CD4-positive, alpha-beta T cell treated with Interleukin-6 for 4 hours (primary cell): ENCODE measurements at regions not wholly inside any gene's neighbourhood (a gene's known extent, or its start where the extent isn't known, plus 50 kb on each side); places are given as distances from the start of the nearest gene placed in this dataset.

Source experiments
- DNase-seq: peaks from one replicate; pipeline ENCODE4 v3.0.0-alpha.2; 2020; ENCODE audit warnings: mixed read lengths

DNA sequence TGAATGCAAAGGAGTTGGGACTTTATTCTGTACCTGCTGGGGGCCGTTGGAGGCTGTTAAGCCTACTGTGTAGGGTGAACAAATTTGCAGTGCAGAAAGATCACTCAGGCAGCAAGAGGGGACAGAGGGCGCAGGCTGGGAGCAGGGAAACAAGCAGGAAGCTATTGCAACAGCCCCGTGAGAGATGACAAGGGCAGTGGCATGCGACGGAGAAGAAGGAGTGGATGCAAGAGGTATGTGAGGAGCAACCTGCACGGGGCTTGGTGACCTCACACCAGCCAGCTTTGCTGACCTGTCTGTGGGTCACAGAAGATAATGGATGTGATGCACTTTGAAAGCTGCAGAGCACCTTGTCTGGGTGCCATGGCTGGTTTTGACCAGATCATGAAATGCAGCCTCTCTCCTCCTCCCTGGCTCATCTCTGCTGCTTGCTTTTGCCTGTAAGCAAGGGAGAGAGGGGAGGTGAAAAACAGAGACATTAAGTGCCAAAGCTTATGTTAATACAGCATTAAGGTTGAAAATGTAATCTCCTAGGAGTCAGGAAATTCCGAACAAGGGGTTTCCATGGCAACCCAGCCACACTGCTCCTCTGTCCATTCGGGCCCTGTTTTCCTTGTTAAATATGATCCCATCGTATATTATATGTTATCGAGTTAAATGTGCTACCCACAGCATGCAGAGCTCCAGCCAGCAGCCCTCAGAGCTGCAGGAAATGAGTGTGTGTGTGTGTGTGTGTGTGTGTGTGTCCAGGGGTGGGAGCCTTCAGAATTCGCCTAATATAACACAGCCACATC lies 314.3 kb upstream of the ZMIZ1 start:
- DNase-seq: no peak

DNA sequence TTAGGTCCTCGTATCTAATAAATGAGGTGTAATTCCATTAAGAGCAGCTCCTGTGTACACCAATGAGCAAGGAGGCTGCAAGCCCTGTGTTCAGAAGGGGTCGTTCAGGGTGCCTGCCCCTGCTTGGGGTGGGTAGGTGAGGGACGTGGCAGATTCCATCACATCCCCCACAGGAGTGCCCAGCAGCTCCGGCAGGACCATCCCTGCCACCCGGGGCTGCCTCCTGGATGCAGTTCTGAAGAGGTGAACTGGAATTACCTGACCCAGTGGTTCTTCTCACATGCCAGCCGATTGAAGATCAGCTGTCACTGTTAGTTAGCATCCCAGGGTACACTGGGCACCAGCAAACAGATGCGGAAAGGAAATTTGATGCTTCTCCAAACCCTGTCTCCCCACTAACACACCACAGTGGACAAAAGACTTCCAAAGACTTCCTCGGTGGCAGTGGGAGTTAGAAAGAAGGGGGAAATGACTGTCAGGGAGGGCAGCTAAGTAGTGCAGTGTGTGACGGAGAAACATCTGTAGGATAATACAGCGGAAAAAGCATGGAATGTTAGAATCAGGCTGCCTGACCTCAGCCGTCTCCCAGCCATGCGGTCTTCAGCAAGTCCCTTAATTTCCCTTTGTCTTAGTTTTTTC lies 313.6 kb upstream of the ZMIZ1 start:
- DNase-seq: no peak

DNA sequence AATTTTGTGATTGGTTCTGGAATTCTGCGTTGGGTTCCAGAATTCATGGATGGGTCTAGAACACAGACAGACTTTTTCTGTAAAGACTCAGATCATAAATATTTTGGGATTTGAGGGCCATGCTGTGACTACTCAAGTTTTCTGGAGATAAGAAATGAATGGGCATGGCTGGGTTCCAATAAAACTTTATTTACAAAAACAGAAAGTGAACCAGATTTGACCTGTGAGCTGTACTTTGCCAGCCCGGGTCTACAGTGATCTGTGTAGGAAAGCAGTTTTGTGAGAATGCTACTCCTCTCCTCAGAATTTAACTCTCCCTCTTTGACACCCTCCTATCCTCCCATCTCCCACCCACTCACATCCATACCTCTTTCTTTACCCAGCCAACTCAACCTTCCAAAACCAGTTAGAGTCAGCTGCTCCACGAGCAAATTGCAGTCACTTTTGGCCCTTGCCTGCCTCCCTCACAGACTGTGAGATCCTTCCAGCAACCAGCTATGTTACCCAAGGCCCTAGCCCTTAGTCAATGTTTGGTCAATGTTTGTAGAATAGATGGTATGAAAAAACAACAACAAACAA lies 312.8 kb upstream of the ZMIZ1 start:
- DNase-seq: no peak

DNA sequence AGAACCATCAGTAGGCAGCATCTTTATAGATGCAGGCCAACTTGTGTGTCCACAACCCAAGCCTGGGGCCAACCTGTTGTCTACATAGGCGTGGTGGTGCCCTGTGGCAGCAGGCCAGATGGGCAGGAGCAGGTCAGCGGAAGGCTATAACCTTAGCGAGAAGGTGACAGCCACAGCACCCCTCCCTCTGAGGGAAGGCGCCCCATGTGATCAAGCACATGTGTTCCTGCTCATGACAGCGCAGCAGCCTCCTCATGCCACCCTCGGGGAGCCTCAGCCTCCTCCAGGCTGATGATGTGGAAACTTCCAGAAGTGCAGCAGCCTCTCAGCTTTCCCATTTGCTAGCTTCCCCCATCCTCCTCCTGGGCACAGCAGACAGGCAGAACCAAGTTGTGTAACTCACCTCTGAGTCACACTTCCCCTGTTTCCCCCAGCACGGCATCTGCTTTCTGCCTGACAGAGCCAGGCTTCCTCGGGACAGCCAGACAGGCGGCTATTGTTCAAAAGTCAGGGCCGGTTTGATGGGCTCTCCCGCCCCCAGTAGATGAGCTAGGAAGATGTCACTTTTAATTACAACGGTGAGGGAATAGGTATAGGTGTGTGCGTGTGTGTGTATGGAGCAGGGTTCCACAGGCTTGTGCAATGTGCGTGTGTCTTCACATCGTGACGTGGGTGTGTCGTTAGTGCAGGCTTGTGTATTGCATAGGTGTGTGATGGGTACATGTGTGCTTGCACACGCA lies 312.0 kb upstream of the ZMIZ1 start:
- DNase-seq: peak; percentile 6

DNA sequence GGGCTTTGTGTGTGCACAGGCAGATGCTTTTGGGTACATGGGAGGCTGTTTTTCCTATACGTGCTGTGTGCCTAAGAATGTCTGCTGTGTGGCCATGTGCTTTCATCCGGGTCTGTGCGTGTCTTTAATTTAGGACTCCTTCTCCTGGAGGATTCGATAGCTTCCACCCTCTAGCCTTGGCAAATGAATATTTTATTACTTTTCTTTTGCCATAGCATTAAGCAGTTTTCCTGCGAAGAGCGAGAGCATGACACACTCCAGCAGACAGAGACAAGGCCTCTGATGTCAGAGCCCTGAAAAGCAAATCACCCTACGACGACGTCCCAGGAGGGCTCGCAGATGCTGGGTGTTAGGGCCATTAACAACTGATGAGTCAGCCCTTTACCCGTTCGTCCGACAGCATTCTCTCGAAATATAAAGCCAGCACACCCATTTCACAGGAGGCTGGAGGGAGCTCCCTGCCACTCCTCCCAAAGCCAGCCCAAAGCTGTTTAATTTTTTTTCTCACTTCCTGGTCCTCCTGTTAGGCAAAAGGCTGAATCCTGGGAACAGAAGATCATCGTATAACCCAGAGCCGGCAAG lies 311.3 kb upstream of the ZMIZ1 start:
- no peak for DNase-seq

DNA sequence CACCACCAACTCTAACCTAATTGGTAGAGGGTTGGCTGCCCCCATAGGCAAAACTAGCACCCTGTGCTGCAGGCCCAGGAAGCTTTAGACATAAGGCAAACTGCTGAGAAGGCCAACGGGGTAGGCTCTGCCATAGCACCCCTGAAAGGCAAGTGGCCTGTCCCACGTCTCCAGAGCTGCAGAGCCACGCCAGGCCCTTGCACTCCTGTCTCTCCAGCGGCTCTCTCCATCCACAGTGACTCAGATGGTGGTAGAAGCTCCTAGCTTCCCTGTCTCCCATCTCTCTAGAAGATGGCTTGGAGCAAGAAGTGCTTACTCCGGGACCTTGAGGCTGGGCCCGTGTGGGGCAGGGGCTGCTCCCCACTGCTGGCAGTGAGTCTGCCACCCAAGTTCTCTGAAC lies 310.6 kb upstream of the ZMIZ1 start:
- DNase-seq: no peak

DNA sequence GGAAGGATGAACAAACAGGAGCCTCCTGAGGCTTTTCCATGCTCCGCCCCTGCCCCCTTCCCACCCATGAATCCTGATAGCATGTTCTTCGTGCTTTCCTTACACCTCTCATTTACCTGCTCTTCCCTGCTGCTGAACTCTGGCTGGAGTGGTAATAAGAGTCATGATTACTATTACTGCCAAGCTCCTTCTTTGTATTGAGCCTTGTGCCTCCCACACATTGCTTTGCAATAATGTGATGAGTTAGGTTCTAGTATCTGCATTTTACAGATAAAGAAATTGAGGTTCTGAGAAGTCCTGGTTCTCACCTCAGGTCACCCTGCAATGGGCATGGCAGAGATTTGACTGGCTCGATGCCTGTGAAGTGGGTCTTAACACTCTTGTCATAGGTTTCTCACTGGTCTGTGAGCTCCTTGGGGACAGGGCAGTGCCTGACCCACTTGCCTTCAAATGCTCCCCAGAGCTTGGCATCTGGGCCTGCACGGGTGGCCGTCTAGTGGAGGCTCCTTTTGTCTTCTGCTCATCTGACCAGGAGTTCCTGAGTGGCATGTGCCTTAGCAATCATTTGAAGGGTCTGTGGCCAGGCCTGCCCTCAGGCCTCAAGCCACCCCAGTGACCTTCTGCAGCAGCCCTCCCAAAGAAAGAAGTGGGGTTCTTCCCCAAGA lies 309.2 kb upstream of the ZMIZ1 start:
- no peak for DNase-seq

DNA sequence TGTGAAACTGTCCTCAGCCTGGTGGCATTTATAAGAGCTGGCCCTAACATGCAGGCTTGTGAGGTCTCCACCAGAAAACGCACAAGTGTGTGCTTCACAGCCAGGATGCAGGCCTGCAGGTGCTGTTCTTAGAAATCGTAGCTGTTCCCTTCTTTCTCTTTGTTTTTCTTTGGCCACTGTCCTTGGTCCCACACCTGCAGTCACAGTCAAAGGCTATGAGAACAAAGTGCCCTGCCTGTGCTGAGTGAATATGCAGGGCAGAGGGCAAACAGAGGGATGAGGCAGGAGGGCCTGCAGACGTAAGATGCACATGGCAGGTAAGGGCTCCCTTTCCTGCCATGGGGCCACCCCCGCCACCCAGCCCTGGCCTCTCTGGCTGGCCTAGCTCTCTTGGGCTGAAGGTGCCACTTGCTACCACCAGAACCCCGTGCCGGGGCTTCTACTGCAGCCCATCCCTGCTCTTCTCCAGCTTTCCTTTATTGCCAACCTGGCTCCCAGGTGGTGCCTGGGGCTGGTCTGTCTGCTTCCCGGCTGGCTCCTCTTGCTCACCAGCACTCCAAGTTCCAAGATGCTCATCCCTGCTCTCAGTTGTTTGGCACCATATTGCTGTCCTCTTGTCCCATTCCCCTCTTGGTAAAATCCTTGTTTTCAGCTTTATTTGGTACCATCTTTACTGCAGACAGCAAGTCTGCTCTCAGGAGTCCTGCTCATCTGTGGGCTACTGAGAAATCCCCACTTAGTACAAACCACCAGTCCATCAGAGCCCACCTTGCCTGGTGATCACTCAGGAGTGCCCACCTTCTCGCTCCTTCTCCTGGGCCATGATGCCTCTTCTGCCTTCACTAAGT lies 308.1 kb upstream of the ZMIZ1 start:
- DNase-seq: no peak

DNA sequence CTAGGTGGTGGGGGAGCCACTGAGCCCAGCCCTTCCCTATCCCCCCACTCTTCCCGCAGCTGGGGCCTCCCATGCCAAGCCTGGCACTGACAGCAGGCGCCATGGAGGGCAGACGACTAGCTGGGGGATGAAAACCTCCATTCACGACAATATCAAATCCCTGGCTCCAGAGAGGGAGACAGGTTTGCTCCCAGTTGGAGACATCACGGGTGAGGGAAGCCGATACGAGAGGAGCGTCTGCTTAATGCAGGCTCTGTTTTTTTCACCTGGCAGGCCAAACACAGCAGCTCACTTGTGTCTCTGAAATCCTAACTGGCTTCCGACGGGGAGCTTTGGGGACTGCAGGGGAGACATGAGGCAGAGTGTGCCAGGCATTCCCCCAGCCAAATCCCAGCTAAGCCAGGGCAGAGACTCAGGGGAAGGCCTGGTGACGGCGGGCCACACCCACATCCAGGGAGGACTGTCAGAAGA lies 307.4 kb upstream of the ZMIZ1 start:
- no peak for DNase-seq

DNA sequence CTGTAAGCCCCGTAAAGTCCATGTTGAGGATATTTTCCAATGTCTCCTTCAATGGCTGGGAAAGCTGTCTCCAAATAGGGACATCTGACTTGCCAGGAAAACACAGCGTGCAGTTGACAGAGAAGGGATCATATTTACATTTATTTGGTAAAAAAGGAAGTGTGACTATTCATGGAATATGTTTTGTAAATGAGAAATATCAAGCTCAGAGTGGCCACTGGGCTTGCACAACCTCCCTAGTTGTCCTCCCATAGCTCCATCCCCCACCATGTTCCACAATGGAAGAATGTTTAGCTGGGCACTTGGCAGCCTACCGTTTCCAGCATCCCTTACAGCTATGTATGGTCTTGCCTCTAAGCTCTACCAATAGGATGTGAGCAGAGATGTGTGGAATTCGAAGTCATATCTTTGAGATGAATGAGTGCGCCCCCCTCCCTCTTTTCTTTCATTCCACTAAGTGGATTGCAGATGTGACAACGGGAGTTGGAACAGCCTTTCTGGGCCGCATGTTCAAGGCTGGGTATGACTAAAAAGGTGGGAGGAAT lies 306.6 kb upstream of the ZMIZ1 start:
- no peak for DNase-seq

DNA sequence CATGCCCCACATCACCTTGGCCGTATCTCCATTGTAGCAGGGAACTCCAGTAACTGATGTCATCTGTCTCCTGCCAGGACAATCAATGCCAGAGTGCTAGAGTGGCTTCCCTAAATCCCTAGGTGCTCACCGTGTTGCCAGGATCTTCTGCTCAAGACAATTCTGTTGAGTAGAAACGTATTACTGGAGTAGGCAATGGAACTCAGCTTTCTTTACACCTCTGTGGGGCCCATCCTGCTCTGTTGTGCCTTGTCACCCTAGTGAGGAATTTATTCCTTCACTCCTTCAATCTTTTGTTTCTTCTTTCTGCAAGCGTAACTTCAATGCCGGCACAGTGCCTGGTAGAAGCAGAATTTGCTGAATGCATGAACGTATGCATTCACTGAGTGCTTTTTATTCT lies 305.5 kb upstream of the ZMIZ1 start:
- no peak for DNase-seq

DNA sequence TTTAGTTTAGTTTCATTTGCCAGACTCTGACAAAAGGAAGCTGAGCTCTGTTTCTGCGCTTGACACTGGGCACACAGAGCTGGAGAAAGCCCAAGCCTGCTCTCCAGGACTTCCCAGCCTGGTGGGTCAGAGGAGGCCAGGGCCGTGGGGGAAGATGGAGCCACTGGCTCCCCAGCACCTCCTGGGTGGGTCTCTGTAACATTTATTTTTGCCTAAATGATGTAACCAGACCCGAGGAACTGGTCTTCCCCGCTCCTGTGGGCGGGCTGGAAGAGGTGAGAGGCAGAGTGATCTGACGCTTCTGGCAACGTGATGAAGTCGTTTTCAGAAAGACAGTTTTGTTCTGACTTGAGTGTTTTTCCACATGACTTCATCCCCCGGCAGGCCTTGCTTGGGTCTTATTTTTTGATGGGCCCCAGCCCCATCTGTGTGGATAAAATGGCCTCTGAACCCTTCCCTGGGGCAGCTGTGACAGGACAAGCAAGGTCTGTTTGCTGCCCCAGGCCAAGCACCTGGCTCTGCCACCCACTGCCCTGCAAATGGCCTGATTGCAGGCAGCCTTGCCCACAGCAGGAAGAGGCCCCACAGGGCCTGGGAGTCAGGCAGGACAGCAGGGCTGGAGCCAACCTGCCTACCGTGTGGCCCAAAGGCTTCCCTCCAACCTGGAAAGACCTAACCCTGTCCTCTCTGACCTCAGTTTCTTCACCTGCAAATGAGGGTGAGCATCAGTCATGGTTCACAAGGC lies 304.9 kb upstream of the ZMIZ1 start:
- no peak for DNase-seq

DNA sequence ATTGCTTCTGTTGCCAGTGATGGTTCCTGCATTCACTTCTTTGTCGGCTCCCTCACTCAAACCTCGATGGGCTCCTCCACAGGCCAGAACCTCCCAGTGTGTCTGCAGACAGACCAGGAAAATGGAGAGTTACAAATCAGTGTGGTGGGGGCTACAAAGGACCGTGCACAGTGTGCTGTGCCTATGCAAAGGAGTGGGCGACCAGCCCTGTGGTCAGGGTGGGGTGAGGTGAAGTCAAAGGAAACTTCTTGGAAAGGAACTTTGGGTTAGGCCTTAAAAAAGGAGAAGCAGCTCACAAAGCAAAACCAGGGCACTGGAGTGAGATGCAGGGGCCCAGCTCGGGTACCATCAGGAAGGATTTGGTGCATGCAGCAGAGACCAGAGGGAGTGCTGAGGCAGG lies 304.3 kb upstream of the ZMIZ1 start:
- DNase-seq: no peak

DNA sequence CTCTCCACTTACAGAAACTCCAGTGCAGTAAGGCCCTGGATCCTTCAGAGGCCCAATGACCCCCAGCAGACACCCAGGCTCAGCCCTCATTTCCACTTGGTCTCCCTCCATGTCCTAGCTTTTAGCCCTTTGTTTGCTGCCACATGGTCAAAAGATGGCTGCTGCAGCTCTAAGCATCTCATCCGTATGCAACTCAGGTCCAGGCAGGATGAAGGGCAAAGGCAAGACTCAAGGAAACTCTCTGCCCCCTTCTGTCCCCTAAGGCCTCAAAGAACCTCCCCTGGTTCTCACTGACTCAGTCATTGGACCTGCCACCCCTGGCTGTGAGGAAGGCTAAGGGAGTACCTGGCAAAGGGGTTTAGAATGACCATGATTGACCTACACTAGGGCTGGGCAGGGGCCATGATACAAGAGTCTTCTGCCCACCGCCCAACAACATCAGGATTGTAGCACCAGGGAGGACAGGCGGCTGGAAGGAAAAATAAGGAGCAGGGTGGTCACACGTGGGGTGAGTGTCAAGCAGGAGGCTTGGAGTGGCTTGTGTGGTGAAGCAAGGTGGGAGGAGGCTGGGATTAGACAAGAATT lies 303.8 kb upstream of the ZMIZ1 start:
- DNase-seq: no peak

DNA sequence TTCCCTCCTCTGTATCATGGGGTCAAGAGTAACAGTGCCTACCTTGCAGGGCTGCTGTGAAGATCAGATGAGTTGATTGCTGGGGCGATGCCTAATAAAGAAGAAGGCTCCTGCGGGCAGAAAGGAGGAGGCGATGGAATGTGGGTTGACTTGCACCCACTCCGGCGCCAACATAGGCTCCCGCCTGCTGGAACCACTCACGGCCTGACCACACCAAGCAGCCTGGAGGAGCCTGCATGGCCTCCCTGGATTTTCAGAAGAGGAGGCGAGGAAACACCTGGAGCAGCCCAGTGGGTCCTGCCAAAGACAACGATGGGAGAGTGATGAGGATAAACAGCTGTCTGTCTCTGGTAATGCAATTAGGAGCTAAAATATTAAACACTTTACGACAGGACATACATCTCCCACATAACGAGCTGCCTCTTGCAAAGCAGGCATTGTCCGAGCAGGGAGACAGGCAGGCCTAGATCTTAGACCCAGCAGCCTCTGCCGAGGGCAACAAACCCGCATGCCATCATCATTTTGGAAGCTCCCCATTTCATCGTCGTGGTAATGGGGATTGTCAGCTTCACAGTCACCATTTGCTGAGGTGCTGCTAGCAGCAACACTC lies 302.9 kb upstream of the ZMIZ1 start:
- DNase-seq: no peak

DNA sequence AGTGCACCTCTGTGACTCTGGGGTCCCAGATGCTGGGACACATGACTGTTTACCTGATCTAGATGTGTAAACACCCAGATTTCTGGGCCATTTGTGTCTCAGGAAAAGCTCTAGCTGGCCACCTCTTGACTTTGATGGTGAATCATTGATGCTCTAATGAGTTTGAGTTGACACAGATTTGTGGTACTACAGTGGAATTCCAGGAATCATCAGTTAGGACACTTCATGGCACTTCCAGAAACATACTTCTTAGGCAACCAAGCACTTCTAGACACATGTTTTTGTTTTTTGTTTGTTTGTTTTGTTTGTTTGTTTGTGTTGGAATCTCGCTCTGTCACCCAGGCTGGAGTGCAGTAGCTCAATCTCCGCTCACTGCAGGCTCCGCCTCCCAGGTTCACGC lies 302.2 kb upstream of the ZMIZ1 start:
- DNase-seq: no peak

DNA sequence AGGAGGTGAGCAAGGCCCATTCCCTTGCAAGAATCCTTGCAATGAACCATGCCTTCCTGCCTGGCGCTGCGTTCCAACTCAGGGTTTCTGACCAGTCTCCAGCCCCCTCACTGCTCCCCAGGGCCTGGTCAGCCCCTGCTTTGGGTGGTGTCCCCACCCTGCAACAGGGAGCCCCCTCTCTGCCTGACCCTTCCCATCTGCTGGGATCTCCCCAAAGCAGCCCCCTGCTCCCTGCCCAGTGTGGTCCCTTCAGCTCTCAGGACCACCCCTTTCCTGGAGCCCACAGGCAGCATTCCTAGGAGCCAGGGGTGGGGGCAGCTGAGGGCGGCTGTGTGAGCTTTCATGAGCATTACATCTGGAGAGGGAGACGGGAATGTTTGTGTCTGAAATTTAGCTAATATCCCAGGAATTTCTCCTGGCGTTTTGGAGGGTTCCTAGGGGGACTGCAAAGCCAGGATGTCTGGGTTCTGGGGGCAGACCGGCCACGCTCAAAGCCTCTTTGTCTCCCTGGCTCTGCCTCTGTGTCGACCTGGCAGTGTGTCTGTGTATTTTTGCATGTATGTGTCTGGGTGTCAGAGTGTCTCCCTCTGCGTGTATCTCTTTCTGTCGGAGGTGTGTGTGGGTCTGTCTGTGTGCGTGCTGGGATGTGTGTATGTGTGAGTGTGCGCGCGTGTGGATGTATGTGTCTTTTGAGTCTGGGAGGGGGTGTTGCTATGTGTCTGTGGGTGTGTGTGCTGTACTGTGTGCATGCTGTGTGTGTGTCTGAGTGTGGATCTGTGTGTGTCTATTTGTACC lies 300.5 kb upstream of the ZMIZ1 start:
- no peak for DNase-seq

DNA sequence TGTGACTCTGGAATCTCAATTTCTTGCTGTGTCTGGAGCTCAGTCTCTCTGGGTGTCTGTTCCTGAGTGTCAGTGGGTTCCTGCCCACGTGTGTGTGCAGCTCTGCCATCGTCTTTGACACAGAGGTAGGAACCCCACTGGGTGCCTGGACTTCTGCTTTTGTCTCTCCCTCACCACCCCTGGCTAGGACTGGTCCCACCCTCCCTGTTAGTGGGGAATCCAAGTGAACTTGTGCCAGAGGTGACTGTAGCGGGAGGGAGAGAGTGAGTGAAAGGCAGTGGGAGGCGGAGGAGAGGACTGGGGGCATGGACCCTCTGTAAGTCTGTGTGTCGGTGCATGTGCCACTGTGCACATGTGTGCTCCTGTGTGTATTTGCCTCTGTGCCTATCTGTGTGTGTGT lies 299.9 kb upstream of the ZMIZ1 start:
- DNase-seq: no peak

DNA sequence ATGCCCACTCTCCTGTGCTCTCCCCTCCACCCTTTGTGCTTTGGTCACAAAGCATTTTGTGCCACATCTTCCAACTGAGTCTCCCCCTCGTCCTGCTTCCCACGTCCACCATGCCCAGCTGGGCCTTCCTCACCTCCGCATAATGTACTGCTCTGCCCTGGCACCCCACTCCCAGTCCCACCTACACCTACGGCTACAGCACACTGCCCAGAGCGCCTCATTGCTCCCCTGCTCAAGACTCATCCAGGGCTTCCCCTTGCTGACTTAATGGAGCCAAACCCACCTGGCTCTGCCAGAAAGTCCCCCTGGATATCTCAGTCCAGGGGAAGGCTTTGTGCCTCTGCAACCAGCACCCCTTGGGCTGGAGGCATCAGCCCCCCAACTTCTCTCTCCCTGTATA lies 299.2 kb upstream of the ZMIZ1 start:
- DNase-seq: no peak
